ENCODE measurements at regions not wholly inside any gene's neighbourhood (a gene's known extent, or its start where the extent isn't known, plus 50 kb on each side); places are given as distances from the start of the nearest gene placed in this dataset.

GRCh38 chr18:1273469-1273868 lies 368.8 kb downstream of the ADCYAP1 start:
- TF ChIP-seq, protein P1, sequence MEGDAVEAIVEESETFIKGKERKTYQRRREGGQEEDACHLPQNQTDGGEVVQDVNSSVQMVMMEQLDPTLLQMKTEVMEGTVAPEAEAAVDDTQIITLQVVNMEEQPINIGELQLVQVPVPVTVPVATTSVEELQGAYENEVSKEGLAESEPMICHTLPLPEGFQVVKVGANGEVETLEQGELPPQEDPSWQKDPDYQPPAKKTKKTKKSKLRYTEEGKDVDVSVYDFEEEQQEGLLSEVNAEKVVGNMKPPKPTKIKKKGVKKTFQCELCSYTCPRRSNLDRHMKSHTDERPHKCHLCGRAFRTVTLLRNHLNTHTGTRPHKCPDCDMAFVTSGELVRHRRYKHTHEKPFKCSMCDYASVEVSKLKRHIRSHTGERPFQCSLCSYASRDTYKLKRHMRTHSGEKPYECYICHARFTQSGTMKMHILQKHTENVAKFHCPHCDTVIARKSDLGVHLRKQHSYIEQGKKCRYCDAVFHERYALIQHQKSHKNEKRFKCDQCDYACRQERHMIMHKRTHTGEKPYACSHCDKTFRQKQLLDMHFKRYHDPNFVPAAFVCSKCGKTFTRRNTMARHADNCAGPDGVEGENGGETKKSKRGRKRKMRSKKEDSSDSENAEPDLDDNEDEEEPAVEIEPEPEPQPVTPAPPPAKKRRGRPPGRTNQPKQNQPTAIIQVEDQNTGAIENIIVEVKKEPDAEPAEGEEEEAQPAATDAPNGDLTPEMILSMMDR (IDR thresholded peaks at IDR 0.05): no peak
- no peak for TF ChIP-seq POLR2A (IDR thresholded peaks at IDR 0.05)
